H1 (cell line): ENCODE measurements at regions not wholly inside any gene's neighbourhood (a gene's known extent, or its start where the extent isn't known, plus 50 kb on each side); places are given as distances from the start of the nearest gene placed in this dataset.

Experiments
- CTCF ChIA-PET: fragments of 300-600 bp; sonication (Branson Sonifier 250); formaldehyde crosslinking; loops from one replicate; lab custom pipeline; 2021; ENCODE audit not compliant: partially characterized antibody; lab: Charles Lee
- POLR2A ChIA-PET: fragments of 300-600 bp; sonication (Branson Sonifier 250); formaldehyde crosslinking; loops from one replicate; lab custom pipeline; 2021; ENCODE audit warnings: inconsistent platforms; ENCODE audit not compliant: partially characterized antibody; lab: Charles Lee
- DNase-seq, 2 experiments: peaks; one replicate each; pipeline versions ENCODE4 v3.0.0 to v3.0.0-alpha.2; 2010 to 2022; ENCODE audit warnings: low spot score in 2 of 2, low read depth in 1 of 2, mixed read lengths in 1 of 2
- FAIRE-seq: peaks from 2 replicates; lab custom pipeline; 2011; peaks lifted over from hg19 to GRCh38; lab: Jason Lieb, UNC
- H2AFZ ChIP-seq: 2 replicates; pipeline ENCODE4 v1.8.1; 2012; ENCODE audit warnings: low read length, inconsistent platforms
- H2AK5ac ChIP-seq: 2 replicates; pipeline ENCODE4 v1.6.1; 2013; ENCODE audit warnings: low read depth, low read length
- H2BK120ac ChIP-seq: replicated peaks from 2 replicates; pipeline ENCODE3; 2013; ENCODE audit warnings: low read depth, low read length, inconsistent platforms
- H2BK12ac ChIP-seq: 2 replicates; pipeline ENCODE4 v1.6.1; 2013; ENCODE audit warnings: low read depth, low read length
- H2BK15ac ChIP-seq: 2 replicates; pipeline ENCODE4 v1.6.1; 2013; ENCODE audit warnings: low read length
- H2BK20ac ChIP-seq: 2 replicates; pipeline ENCODE4 v1.6.1; 2013; ENCODE audit warnings: low read length
- H2BK5ac ChIP-seq: 2 replicates; pipeline ENCODE4 v1.6.1; 2013; ENCODE audit warnings: low read depth, low read length
- H3K14ac ChIP-seq: 2 replicates; pipeline ENCODE4 v1.6.1; 2013; ENCODE audit warnings: inconsistent platforms; ENCODE audit not compliant: insufficient read length
- H3K18ac ChIP-seq: 2 replicates; pipeline ENCODE4 v1.6.1; 2013; ENCODE audit warnings: low read length; ENCODE audit errors: extremely low read depth
- H3K23ac ChIP-seq: 2 replicates; pipeline ENCODE4 v1.6.1; 2013; ENCODE audit warnings: inconsistent platforms; ENCODE audit not compliant: insufficient read length
- H3K23me2 ChIP-seq: 2 replicates; pipeline ENCODE4 v1.6.1; 2013; ENCODE audit warnings: low read depth, low read length
- H3K27ac ChIP-seq: 2 replicates; pipeline ENCODE4 v1.6.1; 2011; ENCODE audit warnings: low read depth, low read length, inconsistent platforms
- H3K27me3 ChIP-seq, 4 experiments: replicated peaks in 1 of 4; 1 replicate in 1 of 4; 2 replicates in 3 of 4; pipeline versions ENCODE4 v1.6.1 to v1.8.1; 2011 to 2013; ENCODE audit warnings: low read length in 3 of 4, mild to moderate bottlenecking in 3 of 4, inconsistent platforms in 2 of 4, mixed read lengths in 2 of 4, moderate library complexity in 1 of 4; ENCODE audit not compliant: control insufficient read depth in 3 of 4, insufficient read depth in 3 of 4; ENCODE audit errors: extremely low read depth in 1 of 4
- H3K36me3 ChIP-seq, 4 experiments: 2 replicates each; pipeline versions ENCODE4 v1.6.1 to v1.8.1; 2011 to 2013; ENCODE audit warnings: mild to moderate bottlenecking in 4 of 4, low read length in 3 of 4, moderate library complexity in 2 of 4, control low read depth in 1 of 4, inconsistent platforms in 1 of 4; ENCODE audit not compliant: insufficient read depth in 4 of 4, control insufficient read depth in 2 of 4
- H3K4ac ChIP-seq: replicated peaks from 2 replicates; pipeline ENCODE3; 2013; ENCODE audit warnings: low read length, low read depth, mixed read lengths, inconsistent platforms; ENCODE audit not compliant: insufficient read length
- H3K4me1 ChIP-seq, 4 experiments: replicated peaks in 1 of 4; 1 replicate in 1 of 4; 2 replicates in 3 of 4; pipeline versions ENCODE4 v1.6.1 to v1.8.1; 2011 to 2013; ENCODE audit warnings: low read length in 3 of 4, inconsistent platforms in 2 of 4, mixed read lengths in 1 of 4; ENCODE audit not compliant: insufficient read depth in 4 of 4, control insufficient read depth in 3 of 4
- H3K4me2 ChIP-seq, 2 experiments: 2 replicates each; pipeline versions ENCODE4 v1.6.1 to v1.8.1; 2011 to 2013; ENCODE audit warnings: low read depth in 2 of 2, low read length in 2 of 2, control low read depth in 1 of 2, inconsistent platforms in 1 of 2, mild to moderate bottlenecking in 1 of 2; ENCODE audit not compliant: insufficient read depth in 1 of 2
- H3K4me3 ChIP-seq, 4 experiments: fragments of 200-600, 300-600 bp in 1 of 4; sonication (generic), shearing (Covaris generic), sonication (Bioruptor Twin) in 1 of 4; 2 replicates each; pipeline versions ENCODE4 v1.5.1 to v1.8.1; 2011 to 2016; ENCODE audit warnings: low read length in 4 of 4, low read depth in 3 of 4, control low read depth in 2 of 4, inconsistent platforms in 2 of 4, mild to moderate bottlenecking in 2 of 4, mixed read lengths in 1 of 4, moderate library complexity in 1 of 4; ENCODE audit not compliant: insufficient read depth in 2 of 4; ENCODE audit errors: extremely low read depth in 1 of 4
- H3K56ac ChIP-seq: replicated peaks from 2 replicates; pipeline ENCODE3; 2013; ENCODE audit warnings: low read depth, mild to moderate bottlenecking, mixed read lengths, low read length, inconsistent platforms; ENCODE audit not compliant: insufficient read length
- H3K79me1 ChIP-seq: 2 replicates; pipeline ENCODE4 v1.6.1; 2013; ENCODE audit warnings: low read depth, low read length, control low read depth
- H3K79me2 ChIP-seq, 2 experiments: 2 replicates each; pipeline versions ENCODE4 v1.6.1 to v1.8.1; 2012 to 2013; ENCODE audit warnings: low read length in 2 of 2, mild to moderate bottlenecking in 2 of 2, inconsistent platforms in 1 of 2; ENCODE audit not compliant: insufficient read depth in 2 of 2, control insufficient read depth in 1 of 2
- H3K9ac ChIP-seq, 4 experiments: replicated peaks in 1 of 4; 1 replicate in 1 of 4; 2 replicates in 3 of 4; pipeline versions ENCODE4 v1.6.1 to v1.8.1; 2011 to 2013; ENCODE audit warnings: low read depth in 3 of 4, low read length in 3 of 4, control low read depth in 2 of 4, mild to moderate bottlenecking in 2 of 4, moderate library complexity in 2 of 4, inconsistent platforms in 1 of 4; ENCODE audit errors: extremely low read depth in 1 of 4
- H3K9me3 ChIP-seq, 2 experiments: 2 replicates each; pipeline versions ENCODE4 v1.6.1 to v1.8.1; 2012 to 2013; ENCODE audit warnings: mild to moderate bottlenecking in 2 of 2, moderate library complexity in 2 of 2, control low read depth in 1 of 2, inconsistent platforms in 1 of 2, low read depth in 1 of 2, low read length in 1 of 2, mixed read lengths in 1 of 2; ENCODE audit not compliant: insufficient read depth in 2 of 2
- H4K20me1 ChIP-seq, 2 experiments: replicated peaks in 1 of 2; 2 replicates each; pipeline versions ENCODE3 to v1.8.1; 2011 to 2013; ENCODE audit warnings: inconsistent platforms in 2 of 2, low read length in 2 of 2, mild to moderate bottlenecking in 1 of 2; ENCODE audit not compliant: insufficient read depth in 2 of 2, control insufficient read depth in 1 of 2
- H4K5ac ChIP-seq: 2 replicates; pipeline ENCODE4 v1.6.1; 2013; ENCODE audit warnings: low read length, low read depth, mixed read lengths, inconsistent platforms; ENCODE audit not compliant: insufficient read length
- H4K8ac ChIP-seq: 2 replicates; pipeline ENCODE4 v1.8.0; 2013; ENCODE audit warnings: mild to moderate bottlenecking, moderate library complexity, low read length, inconsistent platforms; ENCODE audit not compliant: insufficient read depth; ENCODE audit errors: extremely low read depth
- H4K91ac ChIP-seq: replicated peaks from 2 replicates; pipeline ENCODE3; 2013; ENCODE audit warnings: low read length, mixed read lengths, inconsistent platforms; ENCODE audit not compliant: insufficient read length
- KDM1A ChIP-seq: fragments of 200-600, 300-600 bp; sonication (generic); IDR thresholded peaks from 2 replicates; pipeline ENCODE4 v1.7.1; 2016; ENCODE audit warnings: mild to moderate bottlenecking, low read length, borderline replicate concordance
- SIX5 ChIP-seq: IDR thresholded peaks from 2 replicates; pipeline ENCODE4 v1.6.1; 2011; ENCODE audit warnings: mild to moderate bottlenecking, low read depth, low read length
- WGBS, 2 experiments: shearing (Covaris generic) in 1 of 2; methylation state at CpG; one replicate each; pipeline versions ENCODE4 v1.1.6 to v1.1.7; 2013 to 2015; ENCODE audit warnings: low lambda C conversion rate in 2 of 2, mixed read lengths in 2 of 2, inconsistent platforms in 1 of 2, low coverage in 1 of 2, missing lambda C conversion rate in 1 of 2; ENCODE audit not compliant: insufficient replicate concordance in 2 of 2, insufficient coverage in 1 of 2, insufficient read length in 1 of 2; ENCODE audit errors: extremely low coverage in 1 of 2, missing lambda C conversion rate in 1 of 2; 5-methylcytosine and 5-hydroxymethylcytosine counted together

DNA sequence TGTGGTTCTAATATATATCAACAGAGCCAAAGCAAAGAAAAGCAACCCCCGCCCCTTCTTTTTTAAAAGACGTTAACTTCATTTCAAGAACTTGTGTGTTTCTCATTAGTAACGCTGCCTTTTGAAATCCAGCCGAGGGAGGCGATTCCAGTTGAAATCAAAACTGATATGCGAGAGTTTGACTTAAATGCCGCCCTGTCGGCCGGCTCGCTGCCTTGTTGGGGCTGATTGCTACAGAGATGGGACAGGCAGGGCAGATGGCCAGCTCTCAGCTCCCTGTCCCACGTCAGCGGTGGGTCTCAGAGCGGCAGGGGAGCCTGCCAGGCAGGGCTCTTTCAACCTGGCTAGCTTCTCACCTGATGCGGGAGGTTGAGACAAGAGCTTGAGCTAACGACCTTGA lies 51.9 kb upstream of the ALX4 start:
- CTCF ChIA-PET, result interaction anchor here (0.9 to 2.9 kb wide), 5 partner anchors 10 to 162 kb away, joined by 3 to 8 read pairs (median 3); no protein-coding TSS in a partner anchor
- H2AFZ ChIP-seq, result no peak overlapping the region

More for the DNA sequence above, 51.9 kb upstream of the ALX4 start:
- no peak overlapping the region for H3K23ac ChIP-seq
- H3K18ac ChIP-seq, result no peak overlapping the region; the same call in 1 of the 2 replicates
- H2BK15ac ChIP-seq, result no peak overlapping the region
- no peak overlapping the region for H3K56ac ChIP-seq
- H2BK5ac ChIP-seq, result no peak overlapping the region
- peaks cover 0 to 4% (median 3%) of the 10 kb centered on the region in 4 experiments; a peak in 4 of 7 replicates for H3K4me1 ChIP-seq
- no peaks in the 10 kb centered on the region for H3K23me2 ChIP-seq
- no peaks in the 10 kb centered on the region for H3K79me2 ChIP-seq
- no peak overlapping the region for H2BK120ac ChIP-seq
- no peak overlapping the region for H3K27ac ChIP-seq
- H2AK5ac ChIP-seq, result no peak overlapping the region
- H3K9me3 ChIP-seq, result no peaks in the 10 kb centered on the region
- peak overlapping the region; percentile 74; the same call in 1 of the 2 replicates for H4K8ac ChIP-seq
- H3K4me3 ChIP-seq, result no peak overlapping the region
- WGBS, 2 experiments, result 80% methylated on average over 15 of the region's 15 CpGs; no CpG with 5 or more reads in 1 of the 2 experiments
- FAIRE-seq, result no peak
- DNase-seq, result no peak
- H3K9ac ChIP-seq, result no peak overlapping the region
- no peak overlapping the region for H3K14ac ChIP-seq
- no peak overlapping the region for H3K4me2 ChIP-seq
- H3K79me1 ChIP-seq, result no peaks in the 10 kb centered on the region
- TF ChIP-seq KDM1A (no peak), SIX5 (no peak)
- no peak overlapping the region for H2BK20ac ChIP-seq
- no peak overlapping the region for H2BK12ac ChIP-seq
- no peaks in the 10 kb centered on the region for H3K36me3 ChIP-seq
- no peak overlapping the region for H3K4ac ChIP-seq
- H3K27me3 ChIP-seq, result no peaks in the 10 kb centered on the region; a peak in 1 of 7 replicates
- no peaks in the 10 kb centered on the region for H4K20me1 ChIP-seq
- POLR2A ChIA-PET, result no interaction called here
- H4K5ac ChIP-seq, result no peak overlapping the region
- no peak overlapping the region for H4K91ac ChIP-seq
